ENCODE measurements at regions not wholly inside any gene's neighbourhood (a gene's known extent, or its start where the extent isn't known, plus 50 kb on each side); places are given as distances from the start of the nearest gene placed in this dataset.

DNA sequence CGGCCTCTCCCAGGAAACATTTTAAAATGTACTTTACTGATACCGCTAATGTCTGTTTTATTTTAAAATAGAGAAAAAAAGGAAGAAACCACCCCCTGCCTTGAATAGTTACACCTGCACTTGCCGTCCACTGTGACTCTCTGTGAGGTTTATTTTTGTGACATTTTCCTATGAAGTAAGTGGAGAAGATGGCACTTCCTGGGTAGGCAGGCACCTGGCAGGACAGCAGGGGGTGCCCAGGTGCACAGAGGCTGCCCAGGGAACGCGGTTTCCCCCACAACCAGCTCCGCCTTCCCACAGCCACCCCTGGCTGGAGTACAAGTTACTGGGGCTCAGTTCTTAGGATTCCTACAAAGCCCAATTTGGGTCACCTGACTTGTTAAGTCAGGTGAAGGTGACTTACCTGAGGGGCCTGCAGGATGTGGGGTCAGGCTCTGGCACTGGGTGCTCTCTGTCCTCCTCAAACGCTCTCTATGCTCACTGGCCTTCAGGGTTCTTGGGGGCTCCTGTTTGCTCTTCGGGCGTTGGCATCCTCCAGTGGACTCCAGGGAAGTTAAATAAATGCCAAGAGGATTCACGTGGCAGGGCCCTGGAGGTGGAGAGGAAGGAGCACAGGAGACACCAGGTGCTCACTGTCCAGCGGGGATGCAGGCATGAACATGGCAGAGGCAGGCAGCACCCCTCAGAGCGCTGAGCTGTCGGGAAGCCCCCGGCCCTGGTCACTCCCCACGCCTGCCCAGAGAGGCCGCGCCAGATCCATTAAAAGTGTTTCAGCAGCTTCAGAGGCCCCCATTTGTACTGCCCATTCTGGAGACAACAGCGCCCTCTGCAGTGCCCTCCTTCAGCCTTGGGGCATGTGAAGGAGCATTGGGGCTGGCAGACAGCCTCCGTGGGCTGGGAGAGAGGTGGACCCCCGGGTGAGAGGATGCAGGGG is 1021.2 kb downstream of the TBC1D22A start:
- no peak for DNase-seq (ENCODE audit: low read depth in 3 of 3)

DNA sequence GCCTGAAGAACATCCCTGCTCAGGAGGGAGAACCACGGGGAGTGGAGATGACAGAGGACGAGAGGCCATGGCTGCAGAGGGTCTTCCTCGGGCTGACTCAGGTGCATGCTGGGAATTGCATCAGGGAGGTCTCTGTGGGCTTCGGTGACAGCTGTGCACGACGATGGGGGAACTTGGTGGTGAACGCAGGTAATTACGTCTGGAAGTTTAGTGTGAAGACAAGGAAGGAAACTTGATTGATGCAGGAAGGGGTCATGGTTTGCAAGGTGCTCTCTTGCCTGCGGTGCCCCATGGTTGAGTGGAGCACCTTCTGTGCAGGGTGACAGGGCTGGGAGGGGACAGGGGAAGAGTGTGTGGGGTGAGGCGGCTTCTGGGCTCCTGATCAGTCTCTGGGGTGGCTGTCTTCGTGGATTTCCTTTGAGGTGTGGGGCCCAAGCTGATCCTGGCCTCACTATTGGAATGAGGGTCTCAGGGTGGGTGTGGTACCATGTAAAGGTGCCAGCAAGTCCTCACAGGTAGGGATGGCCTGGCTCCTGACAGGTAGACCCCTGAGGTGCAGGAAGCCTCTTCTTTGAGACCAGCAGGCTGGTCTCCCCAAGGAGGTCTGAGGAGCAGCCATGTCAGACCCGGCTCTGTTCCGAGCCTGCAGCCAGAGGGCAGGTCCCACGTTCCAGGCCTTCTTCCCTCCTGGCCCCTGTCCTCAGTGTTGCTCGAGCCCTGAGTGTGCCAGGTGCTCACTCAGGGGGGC is 1020.1 kb downstream of the TBC1D22A start:
- DNase-seq (ENCODE audit: low read depth in 3 of 3), result no peak

DNA sequence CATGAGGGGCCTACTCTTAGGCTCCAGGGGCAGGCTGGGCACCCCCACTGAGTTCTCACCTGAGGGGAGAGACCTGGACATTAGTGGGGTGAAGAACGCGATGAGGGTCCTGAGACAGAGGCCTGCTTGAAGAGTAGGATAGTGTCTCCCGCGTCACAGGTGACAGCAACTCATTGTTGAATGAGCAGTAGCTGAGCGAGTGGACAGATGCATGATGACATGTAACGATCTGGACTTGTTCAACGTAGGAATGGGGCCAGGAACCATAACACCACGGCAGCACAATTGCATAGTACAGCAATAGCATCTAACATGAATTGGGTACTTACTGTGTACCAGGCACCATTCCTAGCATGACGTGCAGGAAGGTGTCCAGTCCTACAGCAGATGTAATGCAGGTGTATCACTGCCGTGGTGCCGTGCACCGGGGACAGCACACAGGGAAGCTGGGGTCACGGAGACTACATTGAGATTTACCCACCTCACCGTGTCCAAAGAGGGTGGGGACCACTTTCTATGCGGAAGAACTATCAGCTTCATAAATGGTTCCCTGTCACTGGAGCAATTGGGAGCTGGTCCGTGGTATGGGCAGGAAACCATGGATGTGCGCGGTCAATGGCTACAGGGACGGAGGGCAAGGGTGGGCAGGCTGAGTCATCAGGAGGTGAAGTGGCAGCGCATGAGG is 1019.1 kb downstream of the TBC1D22A start:
- DNase-seq (ENCODE audit: low read depth in 3 of 3), result no peak

DNA sequence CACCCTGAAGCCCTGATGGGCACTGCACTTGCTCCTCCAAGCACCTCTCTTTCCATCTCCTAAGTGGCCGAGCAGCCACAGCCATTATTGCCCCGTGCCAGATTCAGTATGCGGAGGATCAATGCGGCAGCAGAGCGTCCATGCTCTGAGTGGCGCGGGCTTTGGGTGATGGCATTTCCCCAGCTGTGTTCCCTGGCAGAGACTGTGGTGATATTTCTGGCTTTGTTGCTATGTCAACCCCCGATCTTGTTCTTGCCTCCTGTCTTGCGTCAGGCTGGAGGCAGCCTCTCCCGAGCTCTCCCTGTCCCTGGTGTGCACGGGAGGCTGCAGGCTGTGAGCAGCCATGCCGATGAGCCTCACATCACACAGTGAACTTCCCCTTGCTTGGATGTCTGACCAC is 1018.6 kb downstream of the TBC1D22A start:
- no peak for DNase-seq (ENCODE audit: low read depth in 3 of 3)

DNA sequence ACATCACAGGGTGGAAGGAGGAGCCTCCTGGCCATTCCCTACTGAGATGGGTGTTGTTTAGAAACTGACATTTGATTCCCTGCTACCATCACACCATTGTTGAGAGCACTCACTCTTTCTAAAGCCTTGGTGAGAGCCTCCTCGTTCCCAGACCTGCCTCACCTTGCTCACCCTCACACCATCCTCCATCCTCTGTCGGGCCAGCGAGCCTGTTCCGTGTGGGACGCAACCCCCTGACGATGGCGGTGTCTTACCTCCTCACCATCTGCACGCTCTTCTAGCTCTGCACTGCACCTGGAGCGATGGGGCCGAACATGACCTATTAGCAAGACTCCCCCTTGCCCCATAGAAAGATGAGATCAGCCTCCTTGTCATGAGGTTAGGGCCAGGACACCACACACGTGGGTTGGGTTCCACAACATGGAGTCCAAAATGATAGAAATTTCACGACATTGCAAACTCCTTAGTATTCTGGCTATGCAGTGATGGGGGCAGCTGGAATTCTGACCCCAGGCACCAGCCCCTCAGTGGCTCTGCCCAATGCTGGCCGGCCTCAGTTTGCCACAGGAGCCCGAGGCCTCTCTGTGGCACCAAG is 1017.9 kb downstream of the TBC1D22A start:
- DNase-seq (ENCODE audit: low read depth in 3 of 3), result no peak

DNA sequence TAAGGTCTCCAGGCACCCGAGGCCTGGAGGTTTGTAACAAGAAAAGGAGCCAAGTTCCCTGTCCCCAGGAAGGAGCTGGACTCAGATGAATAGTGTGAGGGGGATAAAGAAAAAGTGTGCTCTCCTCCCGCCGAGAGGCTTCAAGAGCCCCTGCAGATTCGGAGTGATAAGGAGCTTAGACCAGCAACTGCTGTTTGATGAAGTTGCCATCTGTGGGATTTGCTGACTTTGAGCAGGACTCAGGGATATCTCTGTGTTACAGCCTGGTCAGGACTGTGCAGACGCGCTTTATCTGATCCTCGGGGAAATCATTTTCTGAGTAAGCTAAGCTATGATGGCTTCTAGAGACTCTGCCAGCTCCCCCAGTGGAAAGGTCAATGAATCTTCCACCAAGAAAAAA is 1017.0 kb downstream of the TBC1D22A start:
- DNase-seq (ENCODE audit: low read depth in 3 of 3), result no peak

DNA sequence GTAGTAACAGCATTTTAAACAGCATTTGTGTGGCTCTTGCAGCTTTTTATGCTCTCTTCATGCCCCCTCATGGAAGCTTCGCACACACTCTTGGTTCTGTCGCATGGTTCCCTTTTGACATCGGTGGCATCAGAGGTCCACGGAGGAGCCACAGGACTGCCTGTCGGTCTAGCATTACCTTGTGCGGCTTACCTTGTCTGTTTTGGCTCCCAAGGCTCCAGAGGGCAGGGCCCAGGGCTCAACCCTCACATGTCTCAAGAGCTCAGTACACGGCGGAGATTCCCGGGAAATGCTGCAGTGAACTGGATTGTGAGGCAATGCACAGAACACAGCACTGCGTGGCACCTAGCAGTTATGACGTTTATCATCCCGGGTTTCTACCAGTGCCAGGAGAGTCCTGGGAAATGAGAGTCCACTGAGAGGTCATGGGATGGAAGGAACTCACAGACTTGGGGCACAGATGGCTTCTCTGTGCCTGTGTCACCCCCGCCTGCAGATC is 1015.8 kb downstream of the TBC1D22A start:
- no peak for DNase-seq (ENCODE audit: low read depth in 3 of 3)

DNA sequence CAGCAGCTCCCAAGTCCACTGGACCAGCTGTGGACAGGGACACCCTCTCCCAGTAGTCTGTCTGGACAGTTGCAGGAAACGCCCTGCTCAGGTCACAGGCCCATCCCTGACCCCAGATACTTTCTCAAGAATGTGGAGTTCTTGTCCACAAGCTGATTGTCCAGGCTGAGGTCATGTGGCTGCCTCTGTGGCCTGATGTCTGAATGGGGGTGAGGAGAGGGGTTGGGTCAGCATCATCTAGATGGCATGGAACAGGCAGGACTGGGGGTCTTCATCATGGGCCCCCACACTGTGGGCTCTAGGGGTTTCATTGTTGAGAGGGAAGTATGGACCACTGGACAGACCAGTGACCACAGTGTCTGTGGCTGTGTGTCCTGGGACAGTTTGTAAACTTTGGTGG is 1015.0 kb downstream of the TBC1D22A start:
- no peak for DNase-seq (ENCODE audit: low read depth in 3 of 3)

DNA sequence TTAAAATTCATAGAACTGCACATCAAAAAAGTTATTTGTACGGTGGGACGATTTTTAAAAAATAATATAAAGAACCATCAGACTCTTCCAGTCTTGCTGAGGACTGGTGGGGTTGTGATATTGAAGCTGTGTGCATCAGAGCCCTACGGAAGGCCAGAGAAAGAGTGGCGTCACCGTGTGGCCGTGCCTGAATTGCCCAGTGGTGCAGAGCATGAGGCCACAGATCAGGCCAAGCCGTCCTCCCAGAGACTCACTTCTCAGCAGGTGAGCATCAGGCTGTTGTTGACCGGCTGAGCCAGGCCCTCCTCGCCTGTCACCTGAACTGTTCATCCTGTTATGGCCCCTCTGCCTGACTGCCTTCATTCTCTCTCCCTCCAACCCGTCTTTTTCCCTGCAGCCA is 1013.9 kb downstream of the TBC1D22A start:
- DNase-seq (ENCODE audit: low read depth in 3 of 3), result no peak

DNA sequence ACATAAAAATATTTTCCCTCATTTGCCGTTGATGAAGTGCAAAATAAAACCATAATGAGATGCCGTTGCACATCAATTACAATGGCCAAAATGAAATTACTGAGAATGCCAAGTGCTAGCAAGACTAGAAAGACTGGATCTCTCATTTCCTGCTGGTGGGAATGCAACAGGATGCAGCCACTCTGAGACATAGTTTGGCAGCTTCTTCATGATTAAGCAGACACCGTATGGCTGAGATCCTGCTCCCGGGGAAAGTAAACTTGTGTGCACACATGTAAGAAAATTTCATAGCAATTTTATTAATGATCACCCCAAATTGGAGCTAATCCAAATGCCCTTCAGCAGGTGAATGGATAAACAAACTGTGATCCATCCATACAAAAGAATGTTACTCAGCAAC is 1013.2 kb downstream of the TBC1D22A start:
- no peak for DNase-seq (ENCODE audit: low read depth in 3 of 3)

DNA sequence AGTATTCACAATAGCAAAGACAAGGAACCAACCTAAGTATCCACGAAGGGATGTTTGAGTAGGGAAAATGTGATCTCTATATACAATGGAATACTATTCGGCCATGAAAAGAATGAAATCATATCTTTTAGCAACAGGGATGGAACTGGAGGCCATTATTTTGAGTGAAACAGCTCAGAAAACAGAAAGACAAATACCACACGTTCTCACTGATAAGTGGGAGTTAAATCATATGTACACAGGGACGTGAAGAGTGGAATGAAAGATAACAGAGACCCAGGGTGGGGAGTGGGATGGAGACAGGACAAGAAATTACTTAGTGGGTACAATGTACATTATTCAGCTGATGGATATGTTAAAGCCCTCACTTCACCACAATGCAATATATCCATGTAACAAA is 1012.7 kb downstream of the TBC1D22A start:
- no peak for DNase-seq (ENCODE audit: low read depth in 3 of 3)

DNA sequence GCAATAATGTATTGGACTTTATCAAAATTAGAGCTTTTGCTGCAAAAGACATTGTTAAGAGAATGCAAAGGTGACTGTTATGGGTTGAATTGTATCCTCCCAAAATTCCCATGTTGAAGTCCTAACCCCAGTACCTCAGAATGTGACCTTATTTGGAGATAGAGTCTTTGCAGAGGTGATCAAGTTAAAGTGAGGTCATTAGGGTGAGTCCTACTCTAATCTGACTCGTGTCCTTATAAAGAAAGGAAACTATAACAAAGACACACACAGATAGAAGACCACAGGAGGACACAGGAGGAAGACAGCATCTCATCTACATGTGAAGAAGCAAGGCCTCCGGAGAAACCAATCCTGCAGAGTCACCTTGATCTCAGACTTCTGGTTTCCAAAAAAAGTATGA is 1011.2 kb downstream of the TBC1D22A start:
- DNase-seq (ENCODE audit: low read depth in 3 of 3), result no peak

DNA sequence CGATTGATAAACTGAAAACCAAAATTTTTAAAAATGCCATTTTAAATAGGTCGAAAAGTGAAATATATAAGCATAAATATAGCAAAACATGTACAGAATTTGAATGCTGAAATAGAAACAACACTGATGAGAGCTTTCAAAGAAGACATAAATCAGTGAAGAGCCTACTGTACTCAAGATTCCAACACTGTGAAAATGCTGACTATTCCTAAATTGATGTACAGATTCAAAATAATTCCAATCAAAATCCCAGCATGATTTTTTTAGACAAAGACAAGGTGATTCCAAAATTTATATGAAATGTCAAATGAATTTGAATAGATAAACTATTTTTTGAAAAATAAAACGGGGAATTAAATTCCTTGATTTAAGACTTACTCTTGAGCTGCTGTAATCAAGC is 1010.4 kb downstream of the TBC1D22A start:
- DNase-seq (ENCODE audit: low read depth in 3 of 3), result no peak

DNA sequence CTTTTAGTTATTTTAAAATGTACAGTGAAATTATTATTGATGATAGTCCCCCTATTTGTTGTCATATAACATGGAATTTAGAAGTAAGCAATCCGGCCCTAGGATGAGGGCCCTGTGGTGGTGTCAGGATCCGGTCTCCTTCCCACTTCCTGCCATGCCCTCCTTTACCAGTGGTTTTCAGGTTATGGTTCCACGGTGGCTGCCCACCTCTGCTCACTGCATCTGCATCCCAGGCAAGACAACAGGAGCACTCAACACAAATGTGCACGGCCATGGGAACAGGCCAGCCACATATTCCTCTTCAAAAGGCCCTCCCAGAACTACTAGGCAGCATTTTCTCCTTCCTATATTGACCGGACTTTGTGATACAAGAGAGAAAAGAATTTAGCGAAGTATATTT is 1007.2 kb downstream of the TBC1D22A start:
- DNase-seq (ENCODE audit: low read depth in 3 of 3), result no peak

DNA sequence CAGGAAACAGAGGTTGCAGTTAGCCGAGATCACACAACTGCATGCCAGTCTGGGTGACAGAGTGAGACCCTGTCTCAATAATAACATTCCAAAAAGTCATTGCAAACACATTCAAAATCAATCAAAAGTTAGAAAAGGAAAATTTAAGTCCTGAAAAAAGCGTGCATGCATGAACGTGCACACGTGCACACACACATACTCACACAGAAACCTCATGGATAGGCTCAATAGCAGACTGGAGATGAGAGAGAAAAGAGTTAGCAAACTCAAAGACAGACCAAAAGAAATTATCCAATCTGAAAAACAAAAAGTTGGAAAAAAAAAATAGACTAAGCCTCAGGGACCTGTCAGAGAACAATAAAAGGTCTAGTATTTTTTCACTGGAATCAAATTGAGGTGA is 1005.6 kb downstream of the TBC1D22A start:
- DNase-seq (ENCODE audit: low read depth in 3 of 3), result no peak

DNA sequence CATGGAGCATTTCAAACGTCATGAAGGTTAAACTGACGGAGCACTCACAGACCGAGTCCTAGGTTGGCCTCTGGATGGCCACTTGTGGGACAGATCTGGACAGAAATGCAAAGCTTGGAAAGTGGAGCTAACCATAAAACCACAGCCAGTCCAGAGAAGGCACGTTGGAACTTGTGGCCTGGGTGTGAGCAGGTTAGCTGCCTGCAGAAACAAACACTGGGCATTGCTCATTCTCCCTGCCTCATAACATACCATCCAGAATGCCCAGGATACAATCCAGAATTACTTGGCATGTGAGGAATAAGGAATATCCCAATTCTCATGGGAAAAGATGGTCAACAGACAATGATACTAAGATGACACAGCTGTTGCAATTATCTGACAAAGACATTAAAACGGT is 1005.0 kb downstream of the TBC1D22A start:
- no peak for DNase-seq (ENCODE audit: low read depth in 3 of 3)

DNA sequence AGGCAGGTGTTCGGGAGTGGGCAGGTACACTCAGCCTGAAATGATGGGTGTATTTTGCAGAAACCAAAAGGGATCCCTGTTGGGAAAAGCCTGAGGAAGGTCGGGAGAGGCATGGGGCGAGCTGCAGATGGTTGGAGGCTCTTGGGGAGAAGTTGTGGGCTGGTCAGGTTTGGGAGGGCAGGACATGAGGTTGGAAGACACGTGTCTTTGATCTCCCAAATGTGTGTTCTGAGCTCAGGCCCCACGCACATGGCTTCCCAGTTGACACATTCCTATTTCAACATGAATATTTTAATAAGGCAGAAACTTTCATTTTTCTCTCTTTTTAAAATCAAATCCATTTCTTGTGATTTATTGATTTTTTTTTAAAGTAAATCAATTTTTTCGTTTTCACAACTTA is 1003.3 kb downstream of the TBC1D22A start:
- no peak for DNase-seq (ENCODE audit: low read depth in 3 of 3)

DNA sequence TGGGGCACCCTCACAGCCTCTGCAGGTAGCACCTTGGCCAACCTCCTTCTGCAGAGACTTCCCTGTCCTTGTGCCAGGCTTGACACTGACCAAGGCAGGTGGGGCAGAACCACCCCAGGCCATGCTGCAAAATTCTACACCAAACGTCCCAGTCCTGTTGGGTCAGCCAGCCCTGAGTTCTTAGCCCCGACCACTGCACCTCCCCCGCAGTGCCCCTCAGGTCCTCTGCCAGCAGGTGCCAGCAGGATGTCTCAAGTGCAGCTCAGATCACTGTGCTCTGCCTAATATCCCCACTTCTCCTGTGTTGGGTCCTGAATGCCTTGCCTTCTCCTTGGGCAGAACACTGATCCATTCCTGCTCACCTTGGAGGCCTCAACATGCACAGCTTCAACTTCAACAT is 999.7 kb downstream of the TBC1D22A start:
- no peak for DNase-seq (ENCODE audit: low read depth in 3 of 3)

DNA sequence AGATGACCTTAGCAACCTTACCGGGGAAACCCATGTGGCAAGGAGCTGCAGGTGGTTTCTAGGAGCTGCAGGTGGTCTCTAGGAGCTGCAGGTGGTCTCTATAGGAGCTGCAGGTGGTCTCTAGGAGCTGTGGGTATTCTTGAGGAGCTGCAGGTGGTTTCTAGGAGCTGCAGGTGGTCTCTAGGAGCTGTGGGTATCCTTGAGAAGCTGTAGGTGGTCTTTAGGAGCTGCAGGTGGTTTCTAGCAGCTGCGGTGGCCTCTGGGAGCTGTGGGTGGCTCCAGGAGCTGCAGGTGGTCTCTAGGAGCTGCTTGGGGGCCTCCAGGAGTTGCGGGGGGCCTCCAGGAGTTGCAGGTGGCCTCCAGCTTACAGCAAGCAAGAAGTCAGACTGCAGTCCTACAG is 997.5 kb downstream of the TBC1D22A start:
- no peak for DNase-seq (ENCODE audit: low read depth in 3 of 3)

DNA sequence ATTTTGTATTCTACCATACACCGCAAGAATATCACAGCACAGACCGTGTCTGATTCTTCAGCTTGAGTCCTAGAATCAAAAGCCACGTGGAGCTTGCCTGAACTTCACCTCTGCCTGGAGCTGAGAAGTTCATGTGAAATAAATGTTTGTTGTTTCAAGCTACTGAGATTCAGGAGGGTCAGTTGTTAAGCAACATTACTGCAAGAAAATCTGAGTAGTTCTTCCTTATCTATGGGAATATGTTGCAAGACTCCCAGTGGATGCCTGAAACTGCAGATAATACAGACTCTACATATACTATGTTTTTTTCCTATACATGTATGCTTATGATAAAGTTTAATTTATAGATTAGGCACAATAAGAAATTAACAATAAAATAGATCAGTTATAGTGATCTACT is 995.3 kb downstream of the TBC1D22A start:
- DNase-seq (ENCODE audit: low read depth in 3 of 3), result no peak

DNA sequence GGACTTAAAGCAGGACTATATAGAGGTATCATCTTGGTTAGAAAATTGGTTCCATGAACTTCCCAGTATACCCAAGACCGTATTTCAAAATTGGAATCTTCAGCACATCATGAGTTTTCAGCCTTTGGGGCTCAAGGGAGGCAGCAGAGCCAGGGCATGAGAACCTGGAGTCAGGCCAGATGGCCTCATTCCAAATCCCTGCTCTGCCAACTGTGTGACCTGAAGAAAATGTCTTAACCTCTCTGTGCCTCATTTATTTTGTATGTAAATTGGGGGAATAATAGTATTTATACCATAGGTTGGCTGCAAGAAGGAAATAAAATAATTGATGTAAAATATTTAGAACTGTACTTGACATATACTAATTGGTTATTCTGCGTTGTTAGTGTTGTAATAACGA is 987.6 kb downstream of the TBC1D22A start:
- no peak for DNase-seq (ENCODE audit: low read depth in 3 of 3)

DNA sequence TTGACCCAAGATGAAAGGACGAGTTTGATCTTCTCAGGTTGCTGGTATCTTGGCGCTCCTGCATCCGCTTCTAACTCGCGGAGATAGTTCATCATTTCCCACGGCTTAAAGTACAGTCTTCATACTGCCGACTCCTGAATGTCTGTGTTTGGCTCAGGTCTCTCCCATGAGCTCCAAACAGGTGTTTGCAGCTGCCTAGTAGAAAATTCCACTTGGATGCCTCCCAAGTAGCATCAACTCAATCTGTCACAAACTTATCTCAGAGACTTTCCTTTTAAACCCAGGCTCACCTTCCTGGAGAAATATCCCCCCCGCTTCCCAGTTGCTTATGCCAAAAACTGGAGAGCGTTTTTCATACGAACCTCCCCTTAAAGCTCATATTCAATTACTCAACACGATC is 986.5 kb downstream of the TBC1D22A start:
- no peak for DNase-seq (ENCODE audit: low read depth in 3 of 3)

Measured in stimulated activated CD4-positive, alpha-beta T cell treated with anti-CD3 and anti-CD28 coated beads, TNF-alpha, amount 100 ng/mL, for 48 hours (primary cell).